ENCODE measurements at regions not wholly inside any gene's neighbourhood (a gene's known extent, or its start where the extent isn't known, plus 50 kb on each side); places are given as distances from the start of the nearest gene placed in this dataset.

GRCh38 chr4:34178476-34178875 lies 2065.8 kb downstream of the ARAP2 start:
- Histone ChIP-seq H3K4me3 (ENCODE audit: control insufficient read depth in 1 of 2, extremely low read depth in 1 of 2, low read length in 1 of 2) (no peak overlapping the region), H3K27ac (ENCODE audit: low read length) (no peak overlapping the region), H3K4me1 (ENCODE audit: control insufficient read depth in 1 of 2, extremely low read depth in 1 of 2, insufficient read depth in 2 of 2, low read length in 2 of 2) (no peaks in the 10 kb centered on the region), H3K27me3 (replicated peaks in 1 of 2; ENCODE audit: control insufficient read depth in 2 of 2, extremely low read depth in 1 of 2, insufficient read depth in 2 of 2, low read length in 1 of 2) (no peaks in the 10 kb centered on the region), H3K36me3 (ENCODE audit: control insufficient read depth in 2 of 2, extremely low read depth in 1 of 2, insufficient read depth in 1 of 2, low read length in 1 of 2) (no peaks in the 10 kb centered on the region), H3K9me3 (no peaks in the 10 kb centered on the region)
- ChIA-PET POLR2A (interaction anchor here in 1 of 2 donors (0.6 kb wide), 1 partner anchor 252 kb away, joined by 3 read pairs; no protein-coding TSS in a partner anchor), CTCF (no interaction called here)
- ATAC-seq (replicated peaks in 1 of 4), result no peak
- Mint-ChIP-seq H3K4me1 (no peaks in the 10 kb centered on the region), H3K36me3 (no peaks in the 10 kb centered on the region), H3K4me3 (no peak overlapping the region), H3K27me3 (no peaks in the 10 kb centered on the region), H3K9me3 (peaks cover 19 to 26% (median 20%) of the 10 kb centered on the region in 3 donors), H3K27ac (no peak overlapping the region)
- no peak for DNase-seq

GRCh38 chr4:34181311-34181841 lies 2062.9 kb downstream of the ARAP2 start:
- ATAC-seq (replicated peaks in 1 of 4) (no peak), DNase-seq (no peak)
- H3K4me3 ChIP-seq (ENCODE audit: control insufficient read depth in 1 of 2, extremely low read depth in 1 of 2, low read length in 1 of 2), result no peak overlapping the region
- Mint-ChIP-seq H3K27ac (no peak overlapping the region), H3K27me3 (no peaks in the 10 kb centered on the region), H3K4me3 (no peak overlapping the region), H3K4me1 (no peaks in the 10 kb centered on the region), H3K36me3 (no peaks in the 10 kb centered on the region), H3K9me3 (peaks cover 12 to 24% (median 14%) of the 10 kb centered on the region in 3 donors)
- WGBS (ENCODE audit: insufficient coverage), result no CpG with 5 or more reads among the region's 2 CpGs
- ChIA-PET POLR2A (no interaction called here), CTCF (no interaction called here)
- no peaks in the 10 kb centered on the region for H3K4me1 ChIP-seq (ENCODE audit: control insufficient read depth in 1 of 2, extremely low read depth in 1 of 2, insufficient read depth in 2 of 2, low read length in 2 of 2)
- H3K36me3 ChIP-seq (ENCODE audit: control insufficient read depth in 2 of 2, extremely low read depth in 1 of 2, insufficient read depth in 1 of 2, low read length in 1 of 2), result no peaks in the 10 kb centered on the region
- H3K9me3 ChIP-seq, result no peaks in the 10 kb centered on the region
- H3K27me3 ChIP-seq (replicated peaks in 1 of 2; ENCODE audit: control insufficient read depth in 2 of 2, extremely low read depth in 1 of 2, insufficient read depth in 2 of 2, low read length in 1 of 2), result no peaks in the 10 kb centered on the region
- H3K27ac ChIP-seq (ENCODE audit: low read length), result no peak overlapping the region

GRCh38 chr4:34181891-34182290 lies 2062.4 kb downstream of the ARAP2 start:
- Mint-ChIP-seq H3K36me3 (no peaks in the 10 kb centered on the region), H3K27me3 (no peaks in the 10 kb centered on the region), H3K27ac (no peak overlapping the region), H3K9me3 (peaks cover 12 to 24% (median 14%) of the 10 kb centered on the region in 3 donors), H3K4me3 (no peak overlapping the region), H3K4me1 (no peaks in the 10 kb centered on the region)
- H3K27ac ChIP-seq (ENCODE audit: low read length), result no peak overlapping the region
- no peaks in the 10 kb centered on the region for H3K9me3 ChIP-seq
- no peaks in the 10 kb centered on the region for H3K36me3 ChIP-seq (ENCODE audit: control insufficient read depth in 2 of 2, extremely low read depth in 1 of 2, insufficient read depth in 1 of 2, low read length in 1 of 2)
- no peak overlapping the region for H3K4me3 ChIP-seq (ENCODE audit: control insufficient read depth in 1 of 2, extremely low read depth in 1 of 2, low read length in 1 of 2)
- CTCF ChIA-PET, result no interaction called here
- ATAC-seq (replicated peaks in 1 of 4), result no peak
- POLR2A ChIA-PET, result no interaction called here
- 80% methylated on average over 1 of the region's 2 CpGs for WGBS (ENCODE audit: insufficient coverage)
- H3K27me3 ChIP-seq (replicated peaks in 1 of 2; ENCODE audit: control insufficient read depth in 2 of 2, extremely low read depth in 1 of 2, insufficient read depth in 2 of 2, low read length in 1 of 2), result no peaks in the 10 kb centered on the region
- no peak for DNase-seq
- H3K4me1 ChIP-seq (ENCODE audit: control insufficient read depth in 1 of 2, extremely low read depth in 1 of 2, insufficient read depth in 2 of 2, low read length in 2 of 2), result no peaks in the 10 kb centered on the region

GRCh38 chr4:34182306-34182705 lies 2062.0 kb downstream of the ARAP2 start:
- 45% methylated on average over 2 of the region's 4 CpGs for WGBS (ENCODE audit: insufficient coverage)
- H3K4me3 ChIP-seq (ENCODE audit: control insufficient read depth in 1 of 2, extremely low read depth in 1 of 2, low read length in 1 of 2), result no peak overlapping the region
- no peak overlapping the region for H3K27ac Mint-ChIP-seq
- POLR2A ChIA-PET, result no interaction called here
- H3K36me3 ChIP-seq (ENCODE audit: control insufficient read depth in 2 of 2, extremely low read depth in 1 of 2, insufficient read depth in 1 of 2, low read length in 1 of 2), result no peaks in the 10 kb centered on the region
- H3K4me1 ChIP-seq (ENCODE audit: control insufficient read depth in 1 of 2, extremely low read depth in 1 of 2, insufficient read depth in 2 of 2, low read length in 2 of 2), result no peaks in the 10 kb centered on the region
- no peak overlapping the region for H3K4me3 Mint-ChIP-seq
- DNase-seq (no peak), ATAC-seq (replicated peaks in 1 of 4) (no peak)
- no peaks in the 10 kb centered on the region for H3K27me3 ChIP-seq (replicated peaks in 1 of 2; ENCODE audit: control insufficient read depth in 2 of 2, extremely low read depth in 1 of 2, insufficient read depth in 2 of 2, low read length in 1 of 2)
- H3K27ac ChIP-seq (ENCODE audit: low read length), result no peak overlapping the region
- no peaks in the 10 kb centered on the region for H3K27me3 Mint-ChIP-seq
- H3K9me3 ChIP-seq, result no peaks in the 10 kb centered on the region
- H3K36me3 Mint-ChIP-seq, result no peaks in the 10 kb centered on the region
- CTCF ChIA-PET, result no interaction called here
- H3K4me1 Mint-ChIP-seq, result no peaks in the 10 kb centered on the region
- peaks cover 12 to 25% (median 14%) of the 10 kb centered on the region in 3 donors for H3K9me3 Mint-ChIP-seq

GRCh38 chr4:34183926-34184325 lies 2060.4 kb downstream of the ARAP2 start:
- ChIA-PET CTCF (no interaction called here), POLR2A (no interaction called here)
- H3K27me3 Mint-ChIP-seq, result no peaks in the 10 kb centered on the region
- no peaks in the 10 kb centered on the region for H3K36me3 Mint-ChIP-seq
- H3K4me3 Mint-ChIP-seq, result no peak overlapping the region
- WGBS (ENCODE audit: insufficient coverage), result 64% methylated on average over 2 of the region's 3 CpGs
- no peak overlapping the region for H3K27ac Mint-ChIP-seq
- no peak overlapping the region for H3K4me3 ChIP-seq (ENCODE audit: control insufficient read depth in 1 of 2, extremely low read depth in 1 of 2, low read length in 1 of 2)
- no peaks in the 10 kb centered on the region for H3K4me1 Mint-ChIP-seq
- H3K36me3 ChIP-seq (ENCODE audit: control insufficient read depth in 2 of 2, extremely low read depth in 1 of 2, insufficient read depth in 1 of 2, low read length in 1 of 2), result no peaks in the 10 kb centered on the region
- no peaks in the 10 kb centered on the region for H3K27me3 ChIP-seq (replicated peaks in 1 of 2; ENCODE audit: control insufficient read depth in 2 of 2, extremely low read depth in 1 of 2, insufficient read depth in 2 of 2, low read length in 1 of 2)
- H3K4me1 ChIP-seq (ENCODE audit: control insufficient read depth in 1 of 2, extremely low read depth in 1 of 2, insufficient read depth in 2 of 2, low read length in 2 of 2), result no peaks in the 10 kb centered on the region
- ATAC-seq (replicated peaks in 1 of 4) (no peak), DNase-seq (no peak)
- no peak overlapping the region for H3K27ac ChIP-seq (ENCODE audit: low read length)
- H3K9me3 Mint-ChIP-seq, result peaks cover 10 to 22% (median 16%) of the 10 kb centered on the region in 3 donors
- H3K9me3 ChIP-seq, result no peaks in the 10 kb centered on the region

- no peak for DNase-seq
- no peaks in the 10 kb centered on the region for H3K27me3 ChIP-seq (replicated peaks in 1 of 2; ENCODE audit: control insufficient read depth in 2 of 2, extremely low read depth in 1 of 2, insufficient read depth in 2 of 2, low read length in 1 of 2)
- ChIA-PET CTCF (no interaction called here), POLR2A (no interaction called here)
- H3K9me3 Mint-ChIP-seq, result peaks cover 7 to 25% (median 22%) of the 10 kb centered on the region in 3 donors
- H3K4me1 Mint-ChIP-seq, result no peaks in the 10 kb centered on the region
- H3K9me3 ChIP-seq, result peaks cover 3% of the 10 kb centered on the region
- no peaks in the 10 kb centered on the region for H3K27me3 Mint-ChIP-seq
- H3K4me3 ChIP-seq (ENCODE audit: control insufficient read depth in 1 of 2, extremely low read depth in 1 of 2, low read length in 1 of 2), result no peak overlapping the region
- 90% methylated on average over 1 of the region's 1 CpG for WGBS (ENCODE audit: insufficient coverage)
- no peaks in the 10 kb centered on the region for H3K36me3 ChIP-seq (ENCODE audit: control insufficient read depth in 2 of 2, extremely low read depth in 1 of 2, insufficient read depth in 1 of 2, low read length in 1 of 2)
- no peak overlapping the region for H3K27ac ChIP-seq (ENCODE audit: low read length)
- H3K36me3 Mint-ChIP-seq, result no peaks in the 10 kb centered on the region
- no peak overlapping the region for H3K4me3 Mint-ChIP-seq
- no peak for ATAC-seq (replicated peaks in 1 of 4)
- no peaks in the 10 kb centered on the region for H3K4me1 ChIP-seq (ENCODE audit: control insufficient read depth in 1 of 2, extremely low read depth in 1 of 2, insufficient read depth in 2 of 2, low read length in 2 of 2)
- H3K27ac Mint-ChIP-seq, result no peak overlapping the region
Measured at GRCh38 chr4:34187056-34187455, 2057.3 kb downstream of the ARAP2 start.

GRCh38 chr4:34191443-34191842 lies 2052.9 kb downstream of the ARAP2 start:
- H3K4me3 Mint-ChIP-seq, result no peak overlapping the region
- DNase-seq (no peak), ATAC-seq (replicated peaks in 1 of 4) (no peak)
- Histone ChIP-seq H3K9me3 (peaks cover 3% of the 10 kb centered on the region), H3K4me3 (ENCODE audit: control insufficient read depth in 1 of 2, extremely low read depth in 1 of 2, low read length in 1 of 2) (no peak overlapping the region), H3K36me3 (ENCODE audit: control insufficient read depth in 2 of 2, extremely low read depth in 1 of 2, insufficient read depth in 1 of 2, low read length in 1 of 2) (no peaks in the 10 kb centered on the region), H3K27ac (ENCODE audit: low read length) (no peak overlapping the region), H3K27me3 (replicated peaks in 1 of 2; ENCODE audit: control insufficient read depth in 2 of 2, extremely low read depth in 1 of 2, insufficient read depth in 2 of 2, low read length in 1 of 2) (no peaks in the 10 kb centered on the region), H3K4me1 (ENCODE audit: control insufficient read depth in 1 of 2, extremely low read depth in 1 of 2, insufficient read depth in 2 of 2, low read length in 2 of 2) (no peaks in the 10 kb centered on the region)
- ChIA-PET CTCF (no interaction called here), POLR2A (no interaction called here)
- H3K27ac Mint-ChIP-seq, result no peak overlapping the region
- no peaks in the 10 kb centered on the region for H3K27me3 Mint-ChIP-seq
- H3K4me1 Mint-ChIP-seq, result no peaks in the 10 kb centered on the region
- H3K9me3 Mint-ChIP-seq, result peaks cover 12 to 17% (median 13%) of the 10 kb centered on the region in 3 donors
- H3K36me3 Mint-ChIP-seq, result no peaks in the 10 kb centered on the region
